H9 (cell line): ENCODE measurements at regions not wholly inside any gene's neighbourhood (a gene's known extent, or its start where the extent isn't known, plus 50 kb on each side); places are given as distances from the start of the nearest gene placed in this dataset.

Source experiments
- DNase-seq: peaks from one replicate; pipeline ENCODE4 v3.0.0-alpha.2; 2017
- H2AFZ ChIP-seq: one replicate; pipeline ENCODE4 v1.6.1; 2013; ENCODE audit warnings: mild to moderate bottlenecking, low read length, control low read depth, moderate library complexity
- H2AK5ac ChIP-seq: 2 replicates; pipeline ENCODE4 v1.6.1; 2013; ENCODE audit warnings: low read length, control low read depth, mixed read lengths; ENCODE audit not compliant: insufficient read length
- H2BK120ac ChIP-seq: one replicate; pipeline ENCODE4 v1.6.1; 2013; ENCODE audit warnings: low read depth, mild to moderate bottlenecking, low read length, control low read depth, inconsistent platforms; ENCODE audit not compliant: poor library complexity, severe bottlenecking
- H2BK12ac ChIP-seq: 2 replicates; pipeline ENCODE4 v1.6.1; 2013; ENCODE audit warnings: low read length, control low read depth, mixed read lengths, low read depth; ENCODE audit not compliant: insufficient read length
- H2BK15ac ChIP-seq: 2 replicates; pipeline ENCODE4 v1.6.1; 2013; ENCODE audit warnings: low read depth, low read length, control low read depth
- H2BK20ac ChIP-seq: one replicate; pipeline ENCODE4 v1.6.1; 2013; ENCODE audit warnings: low read depth, mild to moderate bottlenecking, low read length, control low read depth, inconsistent platforms; ENCODE audit not compliant: poor library complexity, severe bottlenecking
- H2BK5ac ChIP-seq: 2 replicates; pipeline ENCODE4 v1.6.1; 2013; ENCODE audit warnings: low read length, control low read depth, mixed read lengths; ENCODE audit not compliant: insufficient read length
- H3K14ac ChIP-seq: 2 replicates; pipeline ENCODE4 v1.6.1; 2013; ENCODE audit warnings: low read length, control low read depth; ENCODE audit not compliant: insufficient read depth
- H3K18ac ChIP-seq: 2 replicates; pipeline ENCODE4 v1.6.1; 2013; ENCODE audit warnings: low read depth, mild to moderate bottlenecking, mixed read lengths, low read length, control low read depth; ENCODE audit not compliant: insufficient read length
- H3K23ac ChIP-seq: 2 replicates; pipeline ENCODE4 v1.6.1; 2013; ENCODE audit warnings: low read length, control low read depth, mixed read lengths, low read depth; ENCODE audit not compliant: insufficient read length
- H3K23me2 ChIP-seq: 2 replicates; pipeline ENCODE4 v1.6.1; 2013; ENCODE audit warnings: low read depth, mild to moderate bottlenecking, mixed read lengths, low read length, control low read depth; ENCODE audit not compliant: insufficient read length, poor library complexity, severe bottlenecking
- H3K27ac ChIP-seq: 2 replicates; pipeline ENCODE4 v1.5.1; 2013; ENCODE audit warnings: low read length, control low read depth, mixed read lengths, low read depth; ENCODE audit not compliant: insufficient read length
- H3K27me3 ChIP-seq: 2 replicates; pipeline ENCODE4 v1.6.1; 2013; ENCODE audit warnings: low read length, control low read depth, inconsistent platforms; ENCODE audit not compliant: insufficient read depth
- H3K4ac ChIP-seq: 2 replicates; pipeline ENCODE4 v1.6.1; 2013; ENCODE audit warnings: low read depth, mild to moderate bottlenecking, control low read depth, inconsistent platforms, low read length, moderate library complexity
- H3K4me1 ChIP-seq: 2 replicates; pipeline ENCODE4 v1.6.1; 2013; ENCODE audit warnings: low read length, control low read depth, inconsistent platforms; ENCODE audit not compliant: insufficient read depth
- H3K4me2 ChIP-seq: 2 replicates; pipeline ENCODE4 v1.6.1; 2013; ENCODE audit warnings: low read length, control low read depth, mixed read lengths; ENCODE audit not compliant: insufficient read length, insufficient read depth
- H3K56ac ChIP-seq: 2 replicates; pipeline ENCODE4 v1.6.1; 2013; ENCODE audit warnings: low read depth, mild to moderate bottlenecking, mixed read lengths, low read length, control low read depth; ENCODE audit not compliant: insufficient read length
- H3K79me1 ChIP-seq: 2 replicates; pipeline ENCODE4 v1.6.1; 2013; ENCODE audit warnings: low read depth, mild to moderate bottlenecking, moderate library complexity, low read length, control low read depth, inconsistent platforms; ENCODE audit not compliant: insufficient read depth, poor library complexity, severe bottlenecking
- H3K79me2 ChIP-seq: 2 replicates; pipeline ENCODE4 v1.6.1; 2013; ENCODE audit warnings: low read length, control low read depth, inconsistent platforms; ENCODE audit not compliant: insufficient read depth
- H3K9ac ChIP-seq: 2 replicates; pipeline ENCODE4 v1.6.1; 2013; ENCODE audit warnings: low read length, control low read depth, mixed read lengths; ENCODE audit not compliant: insufficient read length; ENCODE audit errors: extremely low read depth
- H3K9me3 ChIP-seq: one replicate; pipeline ENCODE4 v1.6.1; 2013; ENCODE audit warnings: low read depth, low read length, inconsistent platforms; ENCODE audit not compliant: control insufficient read depth
- H3T11ph ChIP-seq: one replicate; pipeline ENCODE4 v1.6.1; 2013; ENCODE audit warnings: mild to moderate bottlenecking, low read length, control low read depth, inconsistent platforms
- H4K20me1 ChIP-seq: one replicate; pipeline ENCODE4 v1.6.1; 2013; ENCODE audit not compliant: control insufficient read depth, insufficient read length, insufficient read depth
- H4K5ac ChIP-seq: 2 replicates; pipeline ENCODE4 v1.6.1; 2013; ENCODE audit warnings: low read depth, mild to moderate bottlenecking, mixed read lengths, low read length, control low read depth; ENCODE audit not compliant: insufficient read length
- H4K8ac ChIP-seq: replicated peaks from 2 replicates; pipeline ENCODE4 v1.6.1; 2013; ENCODE audit warnings: low read length, control low read depth, mixed read lengths, low read depth; ENCODE audit not compliant: insufficient read length
- H4K91ac ChIP-seq: 2 replicates; pipeline ENCODE4 v1.6.1; 2013; ENCODE audit warnings: low read depth, mild to moderate bottlenecking, moderate library complexity, mixed read lengths, low read length, control low read depth; ENCODE audit not compliant: insufficient read length
- H3K27ac Mint-ChIP-seq, 3 experiments: 2 replicates in 2 of 3; 3 replicates in 1 of 3; pipeline ENCODE4 v1.8.0; 2020 to 2021; ENCODE audit warnings: mixed read lengths in 3 of 3, mild to moderate bottlenecking in 1 of 3, moderate library complexity in 1 of 3
- H3K27me3 Mint-ChIP-seq: 2 replicates; pipeline ENCODE4 v1.8.0; 2021; ENCODE audit warnings: low read depth, mild to moderate bottlenecking, moderate library complexity, mixed read lengths
- H3K36me3 Mint-ChIP-seq, 3 experiments: 2 replicates in 2 of 3; 3 replicates in 1 of 3; pipeline ENCODE4 v1.8.0; 2020 to 2021; ENCODE audit warnings: low read depth in 3 of 3, mixed read lengths in 3 of 3; ENCODE audit not compliant: insufficient read depth in 1 of 3
- H3K4me1 Mint-ChIP-seq, 2 experiments: 2 replicates each; pipeline ENCODE4 v1.8.0; 2020; ENCODE audit warnings: mixed read lengths in 2 of 2
- H3K4me3 Mint-ChIP-seq, 2 experiments: 2 replicates in 1 of 2; 3 replicates in 1 of 2; pipeline ENCODE4 v1.8.0; 2020 to 2021; ENCODE audit warnings: mild to moderate bottlenecking in 2 of 2, mixed read lengths in 2 of 2, moderate library complexity in 1 of 2
- H3K9me3 Mint-ChIP-seq, 2 experiments: 2 replicates in 1 of 2; 3 replicates in 1 of 2; pipeline ENCODE4 v1.8.0; 2020; ENCODE audit warnings: mild to moderate bottlenecking in 2 of 2, mixed read lengths in 2 of 2, moderate library complexity in 1 of 2
- WGBS: extraction: QIAGEN DNeasy Blood & Tissue Kit; methylation state at CpG from one replicate; pipeline ENCODE4 v1.1.7; 2013; ENCODE audit warnings: missing lambda C conversion rate, low lambda C conversion rate, mixed read lengths; ENCODE audit not compliant: insufficient read length; ENCODE audit errors: extremely low coverage; 5-methylcytosine and 5-hydroxymethylcytosine counted together
- TF ChIP-seq, protein P1 (sequence below): fragments of 200-600 bp; sonication (generic); conservative IDR thresholded peaks from 3 replicates; pipeline ENCODE4 v1.8.0; 2021; ENCODE audit warnings: antibody characterized with exemption, mild to moderate bottlenecking

- no peak overlapping the region for H3K4me3 Mint-ChIP-seq
- Histone ChIP-seq H2BK120ac (no peak overlapping the region), H2BK20ac (no peak overlapping the region), H3K27ac (no peak overlapping the region), H3K14ac (no peak overlapping the region), H3K23me2 (no peaks in the 10 kb centered on the region), H3T11ph (no peak overlapping the region), H3K27me3 (no peaks in the 10 kb centered on the region; the same call in 1 of the 2 replicates), H3K79me2 (no peaks in the 10 kb centered on the region), H3K18ac (no peak overlapping the region), H4K8ac (no peak overlapping the region), H2BK12ac (no peak overlapping the region), H3K79me1 (no peaks in the 10 kb centered on the region), H3K9ac (no peak overlapping the region), H2BK15ac (no peak overlapping the region), H4K5ac (no peak overlapping the region), H4K91ac (no peak overlapping the region), H3K4ac (no peak overlapping the region), H3K4me1 (no peaks in the 10 kb centered on the region), H4K20me1 (no peaks in the 10 kb centered on the region), H3K23ac (no peak overlapping the region), H2AK5ac (no peak overlapping the region), H2BK5ac (no peak overlapping the region), H3K56ac (no peak overlapping the region), H3K9me3 (no peaks in the 10 kb centered on the region), H3K4me2 (no peak overlapping the region), H2AFZ (no peak overlapping the region)
- H3K36me3 Mint-ChIP-seq = peaks cover 14 to 32% (median 14%) of the 10 kb centered on the region in 3 experiments; a peak in 6 of 7 replicates
- DNase-seq = no peak
- no peaks in the 10 kb centered on the region for H3K4me1 Mint-ChIP-seq
- H3K9me3 Mint-ChIP-seq = no peaks in the 10 kb centered on the region
- WGBS = no CpG with 5 or more reads among the region's 3 CpGs
- H3K27ac Mint-ChIP-seq = peak overlapping the region in 2 of 3 experiments; percentile 32 to 49; a peak in 4 of 7 replicates
- no peaks in the 10 kb centered on the region for H3K27me3 Mint-ChIP-seq
- TF ChIP-seq, protein P1, sequence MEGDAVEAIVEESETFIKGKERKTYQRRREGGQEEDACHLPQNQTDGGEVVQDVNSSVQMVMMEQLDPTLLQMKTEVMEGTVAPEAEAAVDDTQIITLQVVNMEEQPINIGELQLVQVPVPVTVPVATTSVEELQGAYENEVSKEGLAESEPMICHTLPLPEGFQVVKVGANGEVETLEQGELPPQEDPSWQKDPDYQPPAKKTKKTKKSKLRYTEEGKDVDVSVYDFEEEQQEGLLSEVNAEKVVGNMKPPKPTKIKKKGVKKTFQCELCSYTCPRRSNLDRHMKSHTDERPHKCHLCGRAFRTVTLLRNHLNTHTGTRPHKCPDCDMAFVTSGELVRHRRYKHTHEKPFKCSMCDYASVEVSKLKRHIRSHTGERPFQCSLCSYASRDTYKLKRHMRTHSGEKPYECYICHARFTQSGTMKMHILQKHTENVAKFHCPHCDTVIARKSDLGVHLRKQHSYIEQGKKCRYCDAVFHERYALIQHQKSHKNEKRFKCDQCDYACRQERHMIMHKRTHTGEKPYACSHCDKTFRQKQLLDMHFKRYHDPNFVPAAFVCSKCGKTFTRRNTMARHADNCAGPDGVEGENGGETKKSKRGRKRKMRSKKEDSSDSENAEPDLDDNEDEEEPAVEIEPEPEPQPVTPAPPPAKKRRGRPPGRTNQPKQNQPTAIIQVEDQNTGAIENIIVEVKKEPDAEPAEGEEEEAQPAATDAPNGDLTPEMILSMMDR = peak; percentile 20; the same call in 1 of the 3 replicates
These were observed 121.2 kb downstream of the LTN1 start for GRCh38 chr21:28871388-28872010.
